Posterior cingulate gyrus (tissue), 11 donors: ENCODE measurements at regions not wholly inside any gene's neighbourhood (a gene's known extent, or its start where the extent isn't known, plus 50 kb on each side); places are given as distances from the start of the nearest gene placed in this dataset.

ENCODE experiments used
- DNase-seq, 10 donors: peaks; one replicate each; pipeline versions ENCODE4 v3.0.0 to v3.0.0-alpha.2; 2020 to 2021; ENCODE audit warnings: mixed read lengths in 3 of 10
- intact Hi-C: fragments of 100-400 bp; cut with DNase I; formaldehyde crosslinking; loops from one replicate; pipeline ENCODE4 v1.15.1; 2023

- intact Hi-C loops = no loop called here
- peak in 2 of 10 donors; percentile 54 to 67 for DNase-seq
These were observed 89.1 kb upstream of the TRIM48 start for GRCh38 chr11:55172734-55173415.
